Epithelial cell of prostate (primary cell): ENCODE measurements at regions not wholly inside any gene's neighbourhood (a gene's known extent, or its start where the extent isn't known, plus 50 kb on each side); places are given as distances from the start of the nearest gene placed in this dataset.

ENCODE experiments used
- DNase-seq: peaks from one replicate; pipeline ENCODE4 v3.0.0-alpha.2; 2011; ENCODE audit warnings: low read depth, low spot score
- H3K27ac ChIP-seq: fragments of 450-650 bp; 2 replicates; pipeline ENCODE4 v1.5.1; 2017; ENCODE audit warnings: mild to moderate bottlenecking

DNA sequence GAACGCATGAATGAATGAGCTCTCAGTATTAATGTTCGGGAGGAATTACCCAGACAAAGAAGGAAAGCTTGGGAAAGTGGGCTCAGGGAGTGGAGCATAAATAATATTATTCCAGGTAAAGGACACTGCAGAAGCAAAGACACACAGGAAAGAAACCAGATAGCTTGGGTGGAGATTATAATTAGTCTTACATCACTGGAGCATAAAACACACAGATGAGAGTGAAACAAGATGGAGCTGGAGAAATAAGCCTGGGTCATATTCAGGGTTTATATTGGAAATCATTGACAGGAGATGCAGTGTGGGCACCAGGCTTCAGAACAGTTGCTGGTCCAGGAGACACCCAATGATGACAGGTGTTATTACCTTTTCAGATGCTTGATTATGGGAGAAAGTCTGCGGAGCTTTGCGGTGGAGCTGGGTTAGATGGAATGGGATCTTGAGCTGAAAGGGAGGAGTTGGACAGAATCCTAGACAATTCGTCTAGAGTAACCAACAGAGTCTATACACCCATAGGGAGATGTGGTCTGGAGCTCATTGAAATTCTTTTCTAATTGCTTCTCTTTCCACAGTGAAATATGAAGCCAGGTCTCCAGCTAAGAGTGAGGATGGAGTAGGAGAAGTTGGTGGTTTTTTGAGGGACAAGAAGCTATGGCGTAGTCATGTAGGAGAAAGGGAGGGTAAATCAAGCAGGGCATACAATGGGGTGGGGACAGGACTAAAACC, 227.2 kb downstream of the FAM76B start:
- no peak for DNase-seq
- no peak overlapping the region for H3K27ac ChIP-seq

DNA sequence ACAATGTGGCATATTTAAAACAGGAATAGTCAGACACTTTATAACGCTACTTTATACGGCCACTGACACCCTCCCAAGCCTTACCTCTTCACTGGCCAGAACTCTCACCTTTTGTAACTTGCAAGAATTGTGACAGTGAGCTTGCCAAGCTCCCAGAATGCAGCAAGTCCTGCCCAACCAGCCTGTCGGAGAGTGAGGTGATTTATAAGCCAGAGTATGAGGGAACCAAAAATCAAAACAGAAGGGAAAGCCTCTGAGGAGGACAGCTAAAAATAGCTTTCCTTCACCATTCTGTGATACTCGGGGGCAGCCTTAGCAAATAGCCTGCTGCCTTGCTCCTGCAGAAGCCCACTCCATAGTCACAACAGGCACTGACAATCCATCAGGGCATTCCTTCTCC, 229.7 kb downstream of the FAM76B start:
- DNase-seq = no peak
- no peak overlapping the region for H3K27ac ChIP-seq

DNA sequence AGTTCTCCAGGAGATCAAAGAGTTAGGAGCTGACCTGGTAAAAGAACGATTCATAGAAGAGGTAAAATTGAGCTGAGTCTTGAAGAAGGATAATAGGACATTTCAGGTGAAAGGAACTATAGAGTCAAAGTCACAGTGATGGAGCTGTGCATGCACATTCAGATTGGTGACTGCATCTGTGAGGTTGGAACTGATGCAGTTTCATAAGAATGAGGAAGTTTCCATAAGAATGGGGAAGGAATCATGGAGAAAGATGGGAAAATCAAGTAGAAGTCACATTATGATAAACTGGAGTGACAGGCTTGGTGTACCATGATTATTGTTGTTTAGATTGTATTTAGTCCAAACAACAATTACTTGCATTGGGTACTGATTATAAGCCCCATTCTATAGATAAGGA, 232.2 kb downstream of the FAM76B start:
- DNase-seq = no peak
- no peak overlapping the region for H3K27ac ChIP-seq

DNA sequence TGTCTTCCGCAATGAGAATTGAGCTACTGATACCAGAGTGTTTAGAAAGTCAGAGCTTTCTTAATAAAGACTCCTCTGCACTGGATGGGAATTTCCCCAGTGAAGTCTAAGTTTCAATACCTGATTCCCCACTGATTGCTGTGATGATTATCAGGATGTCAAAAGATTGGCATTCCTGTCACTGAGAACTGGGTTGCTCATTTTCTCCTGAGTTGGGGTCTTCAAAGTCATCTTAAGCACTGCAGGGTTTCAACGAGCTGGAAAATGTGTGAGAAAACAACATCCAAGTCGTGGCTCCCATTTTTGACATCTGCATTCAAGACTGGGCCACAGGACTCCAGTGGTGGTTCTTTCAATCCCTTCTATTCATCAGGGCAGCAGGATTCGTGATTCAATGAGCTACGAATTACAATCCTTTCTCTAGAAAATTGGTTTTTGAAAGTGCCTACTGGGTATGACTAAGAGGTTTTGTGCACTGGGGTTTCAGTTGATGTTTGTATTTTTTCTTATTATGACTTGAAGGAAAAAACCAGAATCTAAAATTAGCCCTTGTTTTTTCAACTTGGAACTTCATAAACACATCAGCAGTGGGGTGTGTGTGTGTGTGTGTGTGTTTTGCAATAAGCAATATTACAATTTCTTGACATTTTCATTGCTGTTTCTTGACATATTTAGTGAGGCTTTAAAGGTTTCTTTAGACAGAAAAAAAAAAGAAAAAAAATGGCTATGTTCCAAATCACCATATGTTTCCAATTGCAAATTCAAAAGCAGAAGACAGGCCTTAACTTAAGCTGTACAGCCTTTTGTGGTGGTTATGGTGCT, 233.0 kb downstream of the FAM76B start:
- DNase-seq = no peak
- H3K27ac ChIP-seq = no peak overlapping the region

DNA sequence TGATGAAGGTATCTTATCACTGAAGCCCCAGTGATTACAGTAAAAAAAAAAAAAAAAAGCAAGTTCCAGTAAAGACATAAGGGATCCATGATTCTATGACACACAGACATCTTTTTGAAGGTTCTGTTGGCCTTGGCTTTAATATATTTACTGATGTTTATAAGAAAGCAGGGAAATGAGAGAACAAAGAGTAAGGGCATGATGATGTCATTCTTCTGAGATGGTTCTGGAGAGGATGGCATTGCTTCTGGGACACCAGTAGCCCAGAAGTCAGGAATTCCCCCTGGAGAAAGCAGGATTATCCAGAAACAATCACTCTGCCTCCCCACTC, 233.6 kb downstream of the FAM76B start:
- no peak overlapping the region for H3K27ac ChIP-seq
- no peak for DNase-seq

DNA sequence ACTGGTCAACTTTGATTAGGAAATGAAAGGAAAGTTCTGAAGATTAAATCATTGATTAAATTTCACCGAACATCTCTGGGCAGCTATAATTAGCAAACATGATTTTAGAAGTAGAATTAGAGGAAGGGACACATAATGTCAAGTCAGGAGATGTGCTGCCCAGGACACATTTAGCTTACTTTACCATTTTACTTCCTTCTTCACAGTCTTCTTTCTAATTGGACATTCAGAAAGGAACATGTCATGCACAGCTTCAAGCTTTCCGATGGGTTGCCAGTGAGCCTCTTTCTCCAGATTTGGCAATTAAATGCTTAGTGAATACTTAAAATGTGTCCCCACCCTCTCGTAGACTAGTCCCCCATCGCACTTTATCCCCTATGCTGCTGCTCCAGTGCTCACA, 234.7 kb downstream of the FAM76B start:
- no peak overlapping the region for H3K27ac ChIP-seq
- no peak for DNase-seq

DNA sequence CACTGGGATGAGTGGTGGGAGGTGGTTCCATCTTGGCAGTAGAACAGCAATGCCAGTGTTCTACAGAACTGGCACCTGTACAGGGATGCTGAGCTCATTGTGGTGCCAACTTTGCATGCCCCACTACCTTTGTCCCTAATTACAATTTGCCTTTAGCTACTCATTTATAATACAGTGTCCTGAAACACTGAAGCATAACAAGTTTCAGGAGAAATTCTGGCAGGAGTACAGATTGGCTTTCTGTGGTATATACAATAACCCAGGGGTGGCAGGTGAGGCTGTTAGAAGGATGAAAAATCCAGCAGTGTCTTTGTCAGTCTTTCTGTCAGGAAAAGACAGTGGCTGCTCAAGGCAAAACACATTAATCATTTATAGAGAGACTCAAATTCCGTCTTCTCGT, 240.3 kb downstream of the FAM76B start:
- no peak for DNase-seq
- H3K27ac ChIP-seq = no peak overlapping the region

DNA sequence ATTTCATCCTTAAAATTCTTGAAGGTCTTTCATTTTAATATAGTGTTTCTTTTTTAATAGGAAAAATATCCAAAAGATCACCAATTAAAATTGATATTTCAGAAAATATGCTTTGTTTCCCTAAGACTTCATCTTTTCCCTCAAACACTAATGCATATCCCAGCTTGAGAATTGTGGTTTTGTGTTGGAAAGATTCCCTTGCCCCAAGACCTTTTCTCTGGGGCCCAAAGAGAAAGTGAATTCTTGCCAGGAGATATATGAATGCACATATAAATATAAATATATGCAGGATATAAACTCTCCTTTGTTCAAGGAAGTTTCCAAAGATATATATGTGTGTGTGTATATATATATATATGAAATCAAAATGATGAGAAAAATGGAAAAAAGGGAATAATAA, 241.2 kb downstream of the FAM76B start:
- H3K27ac ChIP-seq = no peak overlapping the region
- DNase-seq = no peak

DNA sequence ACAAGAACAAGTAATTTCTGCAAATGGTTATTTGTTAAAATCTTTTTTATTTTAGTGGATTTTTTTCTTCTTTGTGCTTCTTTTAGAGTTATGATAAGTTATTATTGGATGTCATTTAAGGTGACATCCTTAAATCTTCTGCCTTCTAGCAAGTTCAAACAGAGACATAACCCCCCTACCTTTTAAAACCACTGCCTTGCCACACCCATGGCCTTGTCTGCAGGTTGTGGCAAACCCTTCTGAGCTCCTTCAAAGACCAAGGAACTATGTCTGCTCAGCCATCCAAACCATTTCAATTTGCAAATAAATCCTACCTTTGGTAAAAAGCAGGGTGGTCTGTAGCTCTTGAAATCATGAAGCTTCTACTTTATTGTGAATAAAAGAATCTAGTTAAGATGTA, 241.6 kb downstream of the FAM76B start:
- no peak overlapping the region for H3K27ac ChIP-seq
- no peak for DNase-seq

DNA sequence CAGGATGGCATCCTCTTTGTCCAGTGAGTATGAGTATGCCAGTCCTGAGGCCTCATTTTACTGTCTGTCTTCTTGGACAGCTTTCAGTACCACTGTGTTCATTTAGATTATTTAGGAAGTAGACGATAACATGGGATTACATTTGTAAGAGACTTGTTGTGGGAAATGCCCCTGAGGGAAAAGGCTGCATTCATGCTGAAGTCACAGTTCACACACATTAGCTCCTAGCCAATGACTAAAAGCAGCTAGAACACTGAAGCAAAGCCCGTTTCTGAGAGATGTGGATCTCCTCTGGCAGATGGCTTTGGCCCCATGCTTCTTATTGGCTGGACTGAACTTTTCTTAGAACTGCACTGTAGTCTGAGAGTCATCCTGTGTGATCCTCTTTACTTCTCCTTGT, 242.4 kb downstream of the FAM76B start:
- H3K27ac ChIP-seq = no peak overlapping the region
- DNase-seq = no peak

DNA sequence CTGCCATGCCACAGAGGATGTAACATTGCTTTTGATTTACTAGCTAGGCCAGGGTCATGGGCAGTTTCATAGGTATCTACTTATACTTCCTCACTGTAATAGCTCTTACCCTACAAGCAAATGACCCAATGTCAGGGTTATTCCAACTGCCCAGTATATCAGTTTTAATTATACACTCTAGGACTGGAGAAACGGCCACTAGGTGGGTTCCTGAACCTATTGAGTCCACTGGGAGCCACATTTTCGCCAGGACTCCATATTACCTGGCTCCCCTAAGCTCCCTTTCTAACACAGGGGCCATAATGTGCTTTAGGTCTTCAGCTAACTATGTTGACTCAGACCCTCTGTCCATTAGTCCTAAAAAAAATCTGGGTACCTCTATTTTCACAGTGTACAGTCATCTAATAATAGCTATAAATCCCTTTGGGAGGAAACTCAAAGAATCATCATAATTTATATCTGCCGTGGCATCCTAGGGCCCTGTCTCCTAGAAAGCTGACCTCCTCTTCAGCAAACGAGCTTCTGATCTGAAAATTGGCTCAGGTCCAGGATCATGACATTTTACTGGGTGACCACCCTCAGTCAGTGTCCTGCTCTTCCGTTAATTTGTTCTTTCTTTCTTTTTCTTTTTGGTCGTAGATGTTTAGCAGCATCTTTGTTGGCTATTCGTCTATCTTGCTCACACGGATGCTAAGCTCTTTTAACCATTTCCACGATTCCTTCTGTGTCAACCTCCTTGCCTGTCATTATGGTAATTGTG, 244.3 kb downstream of the FAM76B start:
- DNase-seq = no peak
- H3K27ac ChIP-seq = no peak overlapping the region

DNA sequence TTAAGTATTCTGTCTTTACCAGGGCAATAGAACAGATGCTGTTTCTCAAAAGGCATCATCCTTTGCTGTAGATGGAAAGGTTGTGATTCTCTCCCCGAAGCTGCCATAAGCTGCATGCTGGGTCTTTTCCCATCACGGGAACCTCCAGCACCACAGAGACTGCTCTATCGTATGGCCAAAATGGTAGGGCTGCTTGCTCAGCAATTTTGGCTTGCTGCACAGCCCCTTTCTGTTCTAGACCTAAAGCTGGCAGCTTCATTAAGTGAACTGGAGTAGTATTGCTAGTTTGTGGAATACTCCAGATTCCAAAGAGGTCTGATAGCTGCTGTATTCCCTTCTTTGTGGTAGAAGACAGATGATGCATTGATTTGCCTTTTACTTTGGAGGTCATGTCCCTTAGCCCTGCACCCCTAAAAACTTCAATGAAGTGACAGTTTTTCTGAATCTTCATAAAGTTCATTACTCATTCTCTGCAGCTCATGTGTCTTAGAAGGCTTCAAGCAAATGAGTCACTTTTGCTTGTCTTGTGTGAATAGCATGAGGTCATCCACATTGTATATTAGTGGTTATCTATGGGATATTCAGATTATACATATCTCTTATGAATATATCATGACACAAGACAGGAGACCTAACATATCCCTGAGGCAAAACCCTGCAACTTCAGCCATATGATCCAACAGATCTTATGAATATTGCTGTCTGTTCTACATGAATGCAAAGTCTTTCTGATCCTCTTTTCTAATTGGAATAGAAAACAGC, 245.3 kb downstream of the FAM76B start:
- DNase-seq = peak; percentile 40

DNA sequence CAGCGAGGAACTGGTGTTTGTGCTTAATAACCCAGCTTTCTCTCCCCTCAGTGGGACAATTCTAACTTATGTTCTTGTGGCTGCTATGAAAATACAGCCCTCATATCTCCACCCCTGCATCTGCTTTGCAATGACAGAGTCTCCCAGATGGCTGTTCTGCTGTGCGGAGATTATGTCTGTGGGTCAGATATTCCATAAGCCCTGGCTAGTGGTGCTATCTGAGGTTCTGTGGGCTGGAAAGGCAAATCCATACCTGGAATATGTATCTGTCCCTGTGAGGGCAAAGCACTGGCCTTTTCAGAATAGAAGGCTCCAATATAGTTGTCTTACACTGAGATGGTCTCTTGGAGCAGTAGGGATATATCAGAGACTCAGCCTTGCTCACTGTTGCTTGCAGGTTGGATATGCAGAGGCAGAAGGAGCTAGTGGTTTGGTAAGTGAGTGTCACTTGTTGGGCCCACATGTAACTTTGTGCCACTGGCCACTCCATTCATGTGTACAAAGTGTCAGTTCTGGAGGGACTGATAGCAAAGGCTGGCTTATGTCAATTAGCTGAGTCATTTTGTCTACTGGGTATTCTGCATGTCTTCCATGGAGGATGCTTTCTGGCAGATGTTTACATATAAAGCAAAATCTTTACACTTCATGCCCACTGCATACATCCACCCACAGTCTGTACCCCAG, 246.6 kb downstream of the FAM76B start:
- no peak for DNase-seq
- H3K27ac ChIP-seq = no peak overlapping the region

More for the DNA sequence above, 245.3 kb downstream of the FAM76B start:
- no peak overlapping the region for H3K27ac ChIP-seq

DNA sequence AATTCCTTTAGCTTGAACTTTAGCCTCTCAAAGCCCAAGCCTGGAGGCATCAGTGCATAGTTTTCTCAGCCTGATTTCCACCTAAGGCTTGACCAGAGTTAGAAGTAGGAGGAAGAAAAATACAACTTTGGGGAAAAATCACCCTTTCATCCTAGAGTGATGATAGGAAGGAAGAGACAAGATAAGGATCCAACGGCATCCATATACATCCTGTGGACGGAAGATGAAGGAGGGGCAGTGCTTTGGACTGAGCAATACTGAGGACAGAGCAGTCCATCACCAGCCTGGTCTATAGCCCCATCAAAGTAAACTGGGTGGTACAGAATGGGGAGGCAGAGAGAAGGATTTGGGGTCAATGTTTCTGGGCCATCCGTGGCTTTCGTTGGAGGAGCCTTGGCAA, 247.9 kb downstream of the FAM76B start:
- DNase-seq = no peak
- no peak overlapping the region for H3K27ac ChIP-seq

DNA sequence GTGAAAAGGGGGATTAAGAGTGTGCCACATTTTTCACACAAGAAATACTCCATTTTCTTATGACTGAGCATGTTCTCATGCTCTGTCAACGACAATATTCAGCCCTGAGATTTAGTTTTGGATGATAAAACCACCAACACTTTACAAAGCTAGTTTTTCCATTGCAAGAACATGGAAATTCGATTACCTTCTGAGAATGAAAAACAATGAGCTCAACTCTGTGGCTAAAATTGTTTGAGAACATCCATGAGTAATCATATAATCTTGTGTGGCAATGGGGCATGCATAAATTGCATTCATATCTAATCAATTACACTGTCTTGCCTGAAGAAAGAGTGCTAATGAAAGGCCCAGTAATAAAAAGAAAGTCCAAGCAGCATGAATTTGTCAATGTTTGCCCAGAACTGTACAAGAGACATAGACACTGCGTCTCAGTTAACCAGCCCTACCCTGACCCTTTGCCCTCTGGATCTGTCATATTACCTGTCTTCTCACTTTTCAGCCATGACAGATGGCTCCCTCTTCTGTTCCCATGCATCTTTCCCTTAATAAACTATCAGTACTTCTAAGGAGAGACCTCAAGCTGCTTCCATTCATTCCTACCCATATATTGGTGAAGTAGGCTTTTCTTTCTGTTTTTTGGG, 253.4 kb downstream of the FAM76B start:
- H3K27ac ChIP-seq = no peak overlapping the region
- no peak for DNase-seq

DNA sequence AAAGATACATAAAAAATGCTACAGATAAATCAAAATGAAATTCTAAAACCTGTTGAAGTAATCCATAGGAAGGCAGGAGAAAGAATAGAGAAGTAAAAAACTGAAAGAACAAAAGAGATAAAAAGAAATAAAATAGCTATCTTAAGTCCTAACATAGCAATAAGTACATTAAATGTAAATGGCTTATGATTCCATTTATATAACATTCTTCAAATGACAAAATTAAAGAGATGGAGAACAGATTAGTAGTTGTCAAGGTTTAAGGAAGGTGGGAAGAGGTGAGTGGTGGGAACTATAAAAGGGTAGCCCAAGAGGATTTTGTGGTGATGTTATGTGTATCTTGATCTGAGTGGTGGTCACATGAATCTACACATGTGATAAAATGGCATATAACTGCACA, 254.8 kb downstream of the FAM76B start:
- no peak for DNase-seq
- H3K27ac ChIP-seq = no peak overlapping the region

DNA sequence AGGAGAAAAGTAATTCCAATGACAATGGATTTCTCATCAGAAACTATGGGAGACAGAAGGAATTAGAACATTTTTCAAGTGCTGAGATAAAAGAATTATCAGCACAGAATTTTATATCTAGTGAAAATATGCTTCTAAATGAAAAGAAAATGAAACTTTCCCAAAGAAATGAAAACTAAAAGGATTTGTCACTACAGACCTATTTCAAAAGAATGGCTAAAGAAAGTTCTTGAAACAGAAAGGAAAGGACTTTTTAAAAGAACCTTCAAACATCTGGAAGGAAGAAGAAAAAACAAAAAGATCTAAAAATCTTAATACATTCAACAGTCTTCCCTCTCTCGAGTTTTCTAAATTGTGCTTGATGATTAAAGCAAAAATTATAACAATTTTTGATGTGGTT, 255.4 kb downstream of the FAM76B start:
- DNase-seq = no peak
- H3K27ac ChIP-seq = no peak overlapping the region

DNA sequence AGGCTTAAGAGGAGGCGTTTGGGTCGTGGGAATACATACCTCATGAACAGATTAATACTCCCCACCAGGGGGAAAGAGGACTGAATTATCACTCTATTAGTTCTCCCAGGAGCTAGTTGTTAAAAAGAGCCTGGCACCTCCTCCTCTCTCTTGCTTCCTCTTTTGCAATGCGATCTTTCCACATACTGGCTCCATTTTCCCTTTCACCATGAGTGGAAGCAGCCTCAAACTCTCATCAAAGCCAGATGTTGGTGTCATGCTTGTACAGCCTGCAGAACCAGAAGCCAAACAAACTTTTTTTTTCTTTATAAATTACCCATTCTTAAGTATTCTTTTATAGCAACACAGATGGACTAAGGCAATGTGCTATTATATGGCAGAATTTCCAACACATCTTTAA, 258.5 kb downstream of the FAM76B start:
- H3K27ac ChIP-seq = no peak overlapping the region
- DNase-seq = no peak

DNA sequence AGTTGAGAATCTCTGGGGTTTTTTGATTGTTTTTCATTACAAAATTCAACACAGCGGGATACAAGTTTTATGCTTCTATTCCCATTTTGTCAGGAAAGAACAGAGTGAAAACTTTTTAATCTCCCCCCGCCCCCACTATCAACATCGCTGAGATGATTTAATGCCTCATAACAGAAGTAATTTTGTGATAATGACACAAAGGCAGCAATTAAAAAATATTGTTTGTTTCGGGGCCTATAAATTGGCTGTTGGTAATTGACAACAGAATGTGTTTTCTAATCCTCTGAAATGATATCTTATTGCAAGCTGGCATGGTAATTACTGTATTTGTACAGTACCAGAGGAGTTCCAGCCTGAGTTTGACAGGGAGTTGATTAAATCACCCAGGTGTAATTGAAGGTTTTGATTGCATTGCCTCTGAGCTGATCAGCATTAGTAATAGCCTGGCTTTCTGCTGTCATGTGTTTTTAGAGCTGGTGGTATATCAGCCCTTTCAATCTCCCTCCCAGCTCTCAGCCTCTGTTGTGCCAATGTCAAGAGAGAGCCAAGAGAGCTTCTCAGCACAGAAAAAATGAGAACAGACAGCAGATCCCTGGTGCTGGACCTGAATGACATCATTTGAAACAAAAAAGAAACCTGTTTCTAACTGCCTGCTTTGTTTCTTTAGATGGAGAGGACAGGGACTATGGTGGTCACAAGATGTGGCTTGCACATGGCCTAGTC, 265.1 kb downstream of the FAM76B start:
- no peak overlapping the region for H3K27ac ChIP-seq
- no peak for DNase-seq
